MM.1S (cell line): ENCODE measurements at regions not wholly inside any gene's neighbourhood (a gene's known extent, or its start where the extent isn't known, plus 50 kb on each side); places are given as distances from the start of the nearest gene placed in this dataset.

Source experiments
- DNase-seq: peaks from one replicate; pipeline ENCODE4 v3.0.0-alpha.2; 2015
- H2AFZ ChIP-seq: fragments of 300-600 bp; sonication (generic); 2 replicates; pipeline ENCODE4 v1.6.0; 2016; ENCODE audit warnings: antibody characterized with exemption, low read length
- H3F3A ChIP-seq: fragments of 300-600 bp; sonication (generic); 2 replicates; pipeline ENCODE4 v1.6.1; 2016; ENCODE audit warnings: mild to moderate bottlenecking, antibody characterized with exemption, low read length, moderate library complexity, mixed read lengths; ENCODE audit not compliant: insufficient read depth
- H3K27ac ChIP-seq: fragments of 300-600 bp; sonication (generic); 2 replicates; pipeline ENCODE4 v1.5.1; 2016; ENCODE audit warnings: mild to moderate bottlenecking, low read length
- H3K27me3 ChIP-seq: fragments of 300-600 bp; sonication (generic); replicated peaks from 2 replicates; pipeline ENCODE4 v1.6.0; 2016; ENCODE audit warnings: low read length; ENCODE audit not compliant: insufficient read depth
- H3K36me3 ChIP-seq: fragments of 300-600 bp; sonication (generic); replicated peaks from 2 replicates; pipeline ENCODE4 v1.6.1; 2016; ENCODE audit warnings: mild to moderate bottlenecking, low read length, mixed read lengths; ENCODE audit not compliant: insufficient read depth
- H3K4me1 ChIP-seq: fragments of 300-600 bp; sonication (generic); 2 replicates; pipeline ENCODE4 v1.6.1; 2016; ENCODE audit warnings: low read length, mixed read lengths
- H3K4me2 ChIP-seq: fragments of 300-600 bp; sonication (generic); 2 replicates; pipeline ENCODE4 v1.6.0; 2016; ENCODE audit warnings: low read depth, low read length
- H3K4me3 ChIP-seq: fragments of 300-600 bp; sonication (generic); 2 replicates; pipeline ENCODE4 v1.5.1; 2016; ENCODE audit warnings: low read length, mixed read lengths
- H3K79me2 ChIP-seq: fragments of 300-600 bp; sonication (generic); 2 replicates; pipeline ENCODE4 v1.6.1; 2016; ENCODE audit warnings: mixed run types, low read length, mixed read lengths
- H3K9ac ChIP-seq: fragments of 300-600 bp; sonication (generic); 2 replicates; pipeline ENCODE4 v1.6.1; 2016; ENCODE audit warnings: low read length, mixed read lengths
- H3K9me2 ChIP-seq: fragments of 300-600 bp; sonication (generic); replicated peaks from 2 replicates; pipeline ENCODE4 v1.6.1; 2016; ENCODE audit warnings: mild to moderate bottlenecking, low read length, mixed read lengths; ENCODE audit not compliant: insufficient read depth
- H3K9me3 ChIP-seq: fragments of 300-600 bp; sonication (generic); replicated peaks from 2 replicates; pipeline ENCODE4 v1.6.1; 2016; ENCODE audit warnings: mild to moderate bottlenecking, low read length, mixed read lengths; ENCODE audit not compliant: insufficient read depth
- H4K20me1 ChIP-seq: fragments of 300-600 bp; sonication (generic); 2 replicates; pipeline ENCODE4 v1.6.1; 2016; ENCODE audit warnings: mild to moderate bottlenecking, low read length, moderate library complexity, mixed read lengths; ENCODE audit not compliant: insufficient read depth
- CTCF ChIP-seq: fragments of 300-600 bp; sonication (generic); IDR thresholded peaks from 2 replicates; pipeline ENCODE4 v1.5.1; 2016; ENCODE audit warnings: antibody characterized with exemption, low read length, mixed read lengths
- EZH2 ChIP-seq: fragments of 300-600 bp; sonication (generic); optimal IDR thresholded peaks from 2 replicates; pipeline ENCODE3; 2017; ENCODE audit warnings: low read depth, mild to moderate bottlenecking, antibody characterized with exemption, low read length, mixed read lengths
- EZH2phosphoT487 ChIP-seq: fragments of 300-600 bp; sonication (generic); IDR thresholded peaks from 2 replicates; pipeline ENCODE4 v1.6.1; 2018; ENCODE audit warnings: antibody characterized with exemption, low read length

- no peak for TF ChIP-seq EZH2
- no peak for TF ChIP-seq CTCF
- TF ChIP-seq EZH2phosphoT487, result no peak
- Histone ChIP-seq H3F3A (no peaks in the 10 kb centered on the region), H3K4me2 (no peak overlapping the region)
Measured at GRCh38 chr17:51516924-51517323, 256.6 kb downstream of the UTP18 start.

GRCh38 chr17:51524524-51524923 lies 264.2 kb downstream of the UTP18 start:
- Histone ChIP-seq H3K27me3 (no peaks in the 10 kb centered on the region), H3K4me1 (no peaks in the 10 kb centered on the region), H3K9me3 (no peaks in the 10 kb centered on the region), H3K9me2 (no peaks in the 10 kb centered on the region), H3K79me2 (no peaks in the 10 kb centered on the region), H4K20me1 (no peaks in the 10 kb centered on the region), H3K4me3 (no peak overlapping the region), H3K9ac (no peak overlapping the region), H3K4me2 (no peak overlapping the region), H2AFZ (no peak overlapping the region), H3K27ac (no peak overlapping the region), H3F3A (no peaks in the 10 kb centered on the region), H3K36me3 (no peaks in the 10 kb centered on the region)
- DNase-seq, result no peak
- no peak for TF ChIP-seq EZH2phosphoT487
- TF ChIP-seq EZH2, result no peak
- TF ChIP-seq CTCF, result no peak

More at GRCh38 chr17:51516924-51517323, 256.6 kb downstream of the UTP18 start:
- H3K36me3 ChIP-seq, result no peaks in the 10 kb centered on the region
- H3K4me1 ChIP-seq, result no peaks in the 10 kb centered on the region
- H3K9ac ChIP-seq, result no peak overlapping the region
- H2AFZ ChIP-seq, result no peak overlapping the region
- no peaks in the 10 kb centered on the region for H3K79me2 ChIP-seq
- DNase-seq, result no peak
- H3K9me3 ChIP-seq, result no peaks in the 10 kb centered on the region
- no peak overlapping the region for H3K27ac ChIP-seq
- H3K27me3 ChIP-seq, result no peaks in the 10 kb centered on the region
- no peak overlapping the region for H3K4me3 ChIP-seq
- H3K9me2 ChIP-seq, result no peaks in the 10 kb centered on the region
- no peaks in the 10 kb centered on the region for H4K20me1 ChIP-seq

GRCh38 chr17:51526507-51526906 lies 266.2 kb downstream of the UTP18 start:
- Histone ChIP-seq H3K9me2 (no peaks in the 10 kb centered on the region), H3K36me3 (no peaks in the 10 kb centered on the region)

More at GRCh38 chr17:51526507-51526906, 266.2 kb downstream of the UTP18 start:
- Histone ChIP-seq H3K27ac (no peak overlapping the region), H3F3A (no peaks in the 10 kb centered on the region), H3K9me3 (no peaks in the 10 kb centered on the region), H3K9ac (no peak overlapping the region), H3K4me2 (no peak overlapping the region), H3K4me1 (no peaks in the 10 kb centered on the region), H3K4me3 (no peak overlapping the region), H3K79me2 (no peaks in the 10 kb centered on the region), H3K27me3 (no peaks in the 10 kb centered on the region), H2AFZ (no peak overlapping the region), H4K20me1 (no peaks in the 10 kb centered on the region)
- DNase-seq, result no peak
- TF ChIP-seq EZH2phosphoT487 (no peak), EZH2 (no peak), CTCF (no peak)
